HEK293T (cell line): ENCODE measurements at regions not wholly inside any gene's neighbourhood (a gene's known extent, or its start where the extent isn't known, plus 50 kb on each side); places are given as distances from the start of the nearest gene placed in this dataset.

ENCODE experiments used
- ARNT ChIP-seq: fragments of 450-650 bp; IDR thresholded peaks from 2 replicates; pipeline ENCODE4 v1.6.1; 2017; ENCODE audit warnings: mild to moderate bottlenecking
- BHLHE40 ChIP-seq: fragments of 450-650 bp; IDR thresholded peaks from 2 replicates; pipeline ENCODE4 v1.6.1; 2016; ENCODE audit warnings: mild to moderate bottlenecking, moderate library complexity, borderline replicate concordance
- ELF4 ChIP-seq: fragments of 450-650 bp; IDR thresholded peaks from 2 replicates; pipeline ENCODE4 v1.6.1; 2017; ENCODE audit warnings: antibody characterized with exemption
- HDGF ChIP-seq: fragments of 450-650 bp; IDR thresholded peaks from 2 replicates; pipeline ENCODE4 v1.6.1; 2017; ENCODE audit warnings: antibody characterized with exemption, borderline replicate concordance
- SP1 ChIP-seq: fragments of 450-650 bp; IDR thresholded peaks from 2 replicates; pipeline ENCODE4 v1.6.1; 2017
- SUZ12 ChIP-seq: fragments of 450-650 bp; IDR thresholded peaks from 2 replicates; pipeline ENCODE4 v1.6.1; 2016; ENCODE audit warnings: mild to moderate bottlenecking

DNA sequence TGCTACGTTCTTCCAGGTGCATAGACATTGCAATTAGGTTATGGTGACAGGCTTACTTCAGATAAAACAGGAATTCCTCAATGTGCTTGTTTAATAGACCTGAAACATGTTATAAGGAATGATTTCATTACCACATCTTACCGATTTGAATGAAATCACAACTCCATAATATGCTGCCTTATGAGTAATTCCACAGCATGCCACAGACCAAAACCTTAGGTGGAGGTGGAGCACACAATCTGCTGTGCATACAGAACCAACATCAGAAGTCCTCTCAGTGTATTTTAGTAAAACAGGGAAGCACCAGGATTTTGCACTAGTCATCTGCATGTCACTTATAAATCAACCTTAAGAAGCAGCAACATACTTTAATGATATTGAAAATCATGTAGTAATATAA lies 148.9 kb upstream of the TSHZ2 start:
- no peak for TF ChIP-seq HDGF
- no peak for TF ChIP-seq SP1
- TF ChIP-seq BHLHE40, result no peak
- TF ChIP-seq ARNT, result no peak
- TF ChIP-seq SUZ12, result no peak
- TF ChIP-seq ELF4, result no peak
